A673 (cell line): ENCODE measurements at regions not wholly inside any gene's neighbourhood (a gene's known extent, or its start where the extent isn't known, plus 50 kb on each side); places are given as distances from the start of the nearest gene placed in this dataset.
"Not testable (repeated sequence)": the region's sequence is repeated elsewhere in the genome, so short reads cannot be mapped to it uniquely, and the experiment has no call there.

ENCODE experiments used
- BruUV-seq: library from RNA; stranded (reverse); fragments of 400-500 nt; replicated peaks from 2 replicates; lab custom pipeline; 2021; lab: Mats Ljungman, UMichigan
- CTCF ChIA-PET: fragments of 300-600 bp; sonication (Branson Sonifier 250); formaldehyde crosslinking; loops from one replicate; lab custom pipeline; 2022; ENCODE audit warnings: antibody characterized with exemption; lab: Charles Lee
- POLR2A ChIA-PET: fragments of 300-600 bp; sonication (Branson Sonifier 250); formaldehyde crosslinking; loops from one replicate; lab custom pipeline; 2022; ENCODE audit warnings: antibody characterized with exemption; ENCODE audit not compliant: low non-redundant PET; lab: Charles Lee
- DNase-seq: peaks from one replicate; pipeline ENCODE4 v3.0.0-alpha.2; 2015; ENCODE audit warnings: low spot score
- H3K27ac ChIP-seq: fragments of 200-600 bp; sonication (generic); 2 replicates; pipeline ENCODE4 v1.5.1; 2016; ENCODE audit warnings: mixed run types, low read depth, mild to moderate bottlenecking, mixed read lengths, antibody characterized with exemption, low read length; ENCODE audit not compliant: poor library complexity, severe bottlenecking
- H3K27me3 ChIP-seq: fragments of 200-600 bp; sonication (generic); replicated peaks from 2 replicates; pipeline ENCODE4 v1.6.1; 2017; ENCODE audit warnings: mixed run types, low read depth, mild to moderate bottlenecking, mixed read lengths, antibody characterized with exemption, low read length; ENCODE audit not compliant: insufficient read depth, poor library complexity
- H3K36me3 ChIP-seq: fragments of 200-600 bp; sonication (generic); 2 replicates; pipeline ENCODE4 v1.6.1; 2016; ENCODE audit warnings: mixed run types, mild to moderate bottlenecking, mixed read lengths, antibody characterized with exemption, low read length; ENCODE audit not compliant: insufficient read depth, poor library complexity, severe bottlenecking
- H3K4me1 ChIP-seq: fragments of 200-600 bp; sonication (generic); 2 replicates; pipeline ENCODE4 v1.6.1; 2017; ENCODE audit warnings: mixed run types, mild to moderate bottlenecking, mixed read lengths, antibody characterized with exemption, low read length; ENCODE audit not compliant: insufficient read depth, poor library complexity, severe bottlenecking
- H3K4me3 ChIP-seq: fragments of 200-600 bp; sonication (generic); 2 replicates; pipeline ENCODE4 v1.5.1; 2016; ENCODE audit warnings: low read depth, mixed run types, mild to moderate bottlenecking, mixed read lengths, low read length; ENCODE audit not compliant: poor library complexity, severe bottlenecking
- H3K9me3 ChIP-seq: fragments of 200-600 bp; sonication (generic); 2 replicates; pipeline ENCODE4 v1.6.1; 2016; ENCODE audit warnings: mixed run types, low read depth, mild to moderate bottlenecking, mixed read lengths, antibody characterized with exemption, low read length; ENCODE audit not compliant: poor library complexity, severe bottlenecking
- EZH2 ChIP-seq: fragments of 200-600 bp; sonication (generic); IDR thresholded peaks from 2 replicates; pipeline ENCODE4 v1.6.1; 2017; ENCODE audit warnings: borderline replicate concordance, low read depth, mild to moderate bottlenecking, mixed read lengths, antibody characterized with exemption, low read length; ENCODE audit not compliant: poor library complexity, severe bottlenecking
- intact Hi-C: fragments of 100-400 bp; cut with micrococcal nuclease; formaldehyde crosslinking; loops from one replicate; pipeline ENCODE4 v1.10.0; 2022; ENCODE audit not compliant: unreplicated experiment
- TF ChIP-seq, protein P1 (sequence below): fragments of 300-800, 200-600 bp; sonication (generic); conservative IDR thresholded peaks from 2 replicates; pipeline ENCODE4 v1.5.1; 2017; ENCODE audit warnings: low read depth, mild to moderate bottlenecking, antibody characterized with exemption, low read length, moderate library complexity, mixed read lengths

DNA sequence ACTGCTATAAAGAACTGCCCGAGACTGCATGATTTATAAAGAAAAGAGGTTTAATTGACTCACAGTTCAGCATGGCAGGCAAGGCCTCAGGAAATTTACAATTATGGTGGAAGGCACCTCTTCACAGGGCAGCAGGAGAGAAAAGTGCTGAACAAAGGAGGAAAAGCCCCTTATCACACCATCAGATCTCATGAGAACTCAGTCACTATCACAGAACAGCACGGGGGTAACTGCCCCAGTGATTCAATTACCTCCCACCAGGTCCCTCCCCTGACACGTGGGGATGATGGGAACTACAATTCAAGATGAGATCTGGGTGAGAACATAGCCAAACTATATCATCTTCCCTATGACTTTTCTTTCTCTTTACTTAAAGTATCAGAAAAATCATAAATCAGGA, 104.0 kb upstream of the SYN3 start:
- Histone ChIP-seq H3K4me1 (no peaks in the 10 kb centered on the region), H3K27ac (no peak overlapping the region), H3K27me3 (no peaks in the 10 kb centered on the region), H3K36me3 (no peaks in the 10 kb centered on the region), H3K9me3 (no peaks in the 10 kb centered on the region), H3K4me3 (no peak overlapping the region)
- POLR2A ChIA-PET, result no interaction called here
- no peak for DNase-seq
- BruUV-seq, result no TSS peak
- TF ChIP-seq, protein P1, sequence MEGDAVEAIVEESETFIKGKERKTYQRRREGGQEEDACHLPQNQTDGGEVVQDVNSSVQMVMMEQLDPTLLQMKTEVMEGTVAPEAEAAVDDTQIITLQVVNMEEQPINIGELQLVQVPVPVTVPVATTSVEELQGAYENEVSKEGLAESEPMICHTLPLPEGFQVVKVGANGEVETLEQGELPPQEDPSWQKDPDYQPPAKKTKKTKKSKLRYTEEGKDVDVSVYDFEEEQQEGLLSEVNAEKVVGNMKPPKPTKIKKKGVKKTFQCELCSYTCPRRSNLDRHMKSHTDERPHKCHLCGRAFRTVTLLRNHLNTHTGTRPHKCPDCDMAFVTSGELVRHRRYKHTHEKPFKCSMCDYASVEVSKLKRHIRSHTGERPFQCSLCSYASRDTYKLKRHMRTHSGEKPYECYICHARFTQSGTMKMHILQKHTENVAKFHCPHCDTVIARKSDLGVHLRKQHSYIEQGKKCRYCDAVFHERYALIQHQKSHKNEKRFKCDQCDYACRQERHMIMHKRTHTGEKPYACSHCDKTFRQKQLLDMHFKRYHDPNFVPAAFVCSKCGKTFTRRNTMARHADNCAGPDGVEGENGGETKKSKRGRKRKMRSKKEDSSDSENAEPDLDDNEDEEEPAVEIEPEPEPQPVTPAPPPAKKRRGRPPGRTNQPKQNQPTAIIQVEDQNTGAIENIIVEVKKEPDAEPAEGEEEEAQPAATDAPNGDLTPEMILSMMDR, result no peak
- no peak for TF ChIP-seq EZH2
- CTCF ChIA-PET, result no interaction called here
- intact Hi-C loops, result no loop called here

DNA sequence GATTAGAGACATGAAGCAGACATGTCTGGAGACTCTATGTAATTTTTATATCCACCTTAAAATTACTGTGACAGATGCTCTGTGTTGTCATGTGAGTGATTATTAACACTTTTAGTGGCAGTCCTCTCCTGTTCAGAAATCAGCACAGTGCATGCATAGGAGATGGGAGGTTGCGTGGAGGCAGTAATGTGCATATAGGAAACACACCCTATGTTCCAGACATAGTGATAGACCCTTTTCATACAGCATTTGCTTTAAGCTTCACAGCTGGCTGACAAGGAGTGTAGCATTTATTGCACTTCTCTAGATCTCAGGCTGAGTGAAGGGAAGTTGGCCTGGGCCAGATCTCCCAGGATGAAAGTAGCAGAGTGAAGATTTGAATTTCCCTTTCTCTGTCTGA, 102.3 kb upstream of the SYN3 start:
- TF ChIP-seq, protein P1, result no peak
- no peak for TF ChIP-seq EZH2
- Histone ChIP-seq H3K4me1 (no peaks in the 10 kb centered on the region), H3K9me3 (peaks cover 3% of the 10 kb centered on the region), H3K36me3 (no peaks in the 10 kb centered on the region), H3K27me3 (no peaks in the 10 kb centered on the region), H3K4me3 (no peak overlapping the region), H3K27ac (no peak overlapping the region)
- CTCF ChIA-PET, result no interaction called here
- BruUV-seq, result no TSS peak
- POLR2A ChIA-PET, result no interaction called here
- intact Hi-C loops, result no loop called here
- DNase-seq, result no peak

GRCh38 chr22:33154967-33155366, 96.8 kb upstream of the SYN3 start:
- CTCF ChIA-PET, result not testable (repeated sequence)

GRCh38 chr22:33149611-33150010, 91.4 kb upstream of the SYN3 start:
- no peak overlapping the region for H3K4me3 ChIP-seq
- ChIA-PET CTCF (no interaction called here), POLR2A (no interaction called here)
- TF ChIP-seq EZH2, result no peak
- TF ChIP-seq, protein P1, result no peak
- no peaks in the 10 kb centered on the region for H3K36me3 ChIP-seq
- intact Hi-C loops, result no loop called here
- no peaks in the 10 kb centered on the region for H3K27me3 ChIP-seq
- no TSS peak for BruUV-seq
- no peaks in the 10 kb centered on the region for H3K4me1 ChIP-seq
- no peak for DNase-seq
- no peak overlapping the region for H3K27ac ChIP-seq
- H3K9me3 ChIP-seq, result peaks cover 7% of the 10 kb centered on the region

More at GRCh38 chr22:33154967-33155366, 96.8 kb upstream of the SYN3 start:
- H3K36me3 ChIP-seq, H3K27me3 ChIP-seq, DNase-seq, POLR2A ChIA-PET, H3K4me1 ChIP-seq, BruUV-seq, intact Hi-C loops, H3K4me3 ChIP-seq, H3K27ac ChIP-seq: not testable (repeated sequence)
- peaks cover 17% of the 10 kb centered on the region for H3K9me3 ChIP-seq
